HCT116 (cell line): ENCODE measurements at regions not wholly inside any gene's neighbourhood (a gene's known extent, or its start where the extent isn't known, plus 50 kb on each side); places are given as distances from the start of the nearest gene placed in this dataset.

ENCODE experiments used
- ATAC-seq: fragments of 200-7000 bp; cut with Tn5 transposase; 2 replicates; pipeline ENCODE4 v1.9.1; 2020; ENCODE audit warnings: mild to moderate bottlenecking, moderate library complexity
- BruUV-seq: library from RNA; stranded (reverse); fragments of 400-500 nt; replicated peaks from 2 replicates; lab custom pipeline; 2021; lab: Mats Ljungman, UMichigan
- CTCF ChIA-PET: fragments of 300-600 bp; sonication (Branson Sonifier 250); formaldehyde crosslinking; loops from one replicate; lab custom pipeline; 2021; ENCODE audit warnings: antibody characterized with exemption; lab: Charles Lee
- POLR2A ChIA-PET: fragments of 300-600, 350-600 bp; sonication (Branson Sonifier 250); formaldehyde crosslinking; loops from one replicate; lab custom pipeline; 2021; ENCODE audit warnings: antibody characterized with exemption; lab: Charles Lee
- RAD21 ChIA-PET, 2 experiments: fragments of 300-600 bp; sonication (Branson Sonifier 250); formaldehyde crosslinking; loops; one replicate each; lab custom pipeline; 2023; ENCODE audit warnings: low total read pairs in 2 of 2; ENCODE audit not compliant: uncharacterized antibody in 2 of 2, unreplicated experiment in 2 of 2, low non-redundant PET in 1 of 2; lab: Charles Lee
- DNase-seq: peaks from one replicate; pipeline ENCODE4 v3.0.0-alpha.2; 2010; ENCODE audit warnings: low read depth, low spot score
- H2AFZ ChIP-seq: fragments of 200-600 bp; shearing (Covaris generic), sonication (generic); 2 replicates; pipeline ENCODE4 v1.6.1; 2017; ENCODE audit warnings: low read depth, mixed run types, mixed read lengths, antibody characterized with exemption, low read length; ENCODE audit not compliant: poor library complexity, severe bottlenecking
- H3K27ac ChIP-seq: 2 replicates; pipeline ENCODE4 v1.5.1; 2012; ENCODE audit warnings: low read depth, low read length
- H3K27me3 ChIP-seq: fragments of 200-600 bp; sonication (generic); 2 replicates; pipeline ENCODE4 v1.6.1; 2016; ENCODE audit warnings: mixed run types, low read length, mixed read lengths; ENCODE audit not compliant: insufficient read depth
- H3K36me3 ChIP-seq, 2 experiments: fragments of 200-500 bp in 1 of 2; fragments of 200-600 bp in 1 of 2; sonication (Bioruptor generic) in 1 of 2; sonication (generic) in 1 of 2; 2 replicates each; pipeline versions ENCODE4 v1.5.1 to v1.6.1; 2014 to 2016; ENCODE audit warnings: low read length in 2 of 2, inconsistent platforms in 1 of 2, mixed read lengths in 1 of 2, mixed run types in 1 of 2; ENCODE audit not compliant: insufficient read depth in 2 of 2, control insufficient read depth in 1 of 2
- H3K4me1 ChIP-seq, 2 experiments: fragments of 200-600 bp in 1 of 2; sonication (generic) in 1 of 2; 2 replicates each; pipeline versions ENCODE4 v1.5.1 to v1.6.1; 2012 to 2017; ENCODE audit warnings: low read length in 2 of 2, inconsistent platforms in 1 of 2, mild to moderate bottlenecking in 1 of 2, mixed read lengths in 1 of 2, mixed run types in 1 of 2, moderate library complexity in 1 of 2; ENCODE audit not compliant: insufficient read depth in 2 of 2, control insufficient read depth in 1 of 2
- H3K4me2 ChIP-seq: fragments of 200-600 bp; sonication (generic); 2 replicates; pipeline ENCODE4 v1.6.1; 2017; ENCODE audit warnings: mixed run types, low read length, mixed read lengths
- H3K4me3 ChIP-seq, 2 experiments: fragments of 200-600 bp in 1 of 2; sonication (generic) in 1 of 2; replicated peaks in 1 of 2; 2 replicates each; pipeline ENCODE4 v1.5.1; 2011 to 2016; ENCODE audit warnings: low read length in 2 of 2, control low read depth in 1 of 2, low read depth in 1 of 2, mild to moderate bottlenecking in 1 of 2, mixed read lengths in 1 of 2, mixed run types in 1 of 2
- H3K79me2 ChIP-seq: fragments of 200-600 bp; sonication (generic); 2 replicates; pipeline ENCODE4 v1.6.1; 2017; ENCODE audit warnings: mild to moderate bottlenecking, mixed run types, low read length, moderate library complexity, mixed read lengths; ENCODE audit not compliant: insufficient read depth
- H3K9ac ChIP-seq: fragments of 200-600 bp; sonication (generic); 2 replicates; pipeline ENCODE4 v1.6.1; 2016; ENCODE audit warnings: low read length, mixed read lengths
- H3K9me2 ChIP-seq: fragments of 200-600 bp; sonication (generic), shearing (Covaris generic); 2 replicates; pipeline ENCODE4 v1.6.1; 2017; ENCODE audit warnings: mixed run types, mild to moderate bottlenecking, moderate library complexity; ENCODE audit not compliant: insufficient read depth
- H3K9me3 ChIP-seq, 2 experiments: fragments of 200-500 bp in 1 of 2; fragments of 200-600 bp in 1 of 2; sonication (Bioruptor generic) in 1 of 2; sonication (generic) in 1 of 2; 2 replicates each; pipeline ENCODE4 v1.6.1; 2014 to 2017; ENCODE audit warnings: low read length in 2 of 2, mixed read lengths in 2 of 2, inconsistent platforms in 1 of 2, low read depth in 1 of 2, mild to moderate bottlenecking in 1 of 2, mixed run types in 1 of 2, moderate library complexity in 1 of 2; ENCODE audit not compliant: control insufficient read depth in 1 of 2, insufficient read depth in 1 of 2
- H4K20me1 ChIP-seq: fragments of 200-600 bp; sonication (generic), shearing (Covaris generic); 2 replicates; pipeline ENCODE4 v1.6.1; 2017; ENCODE audit warnings: mixed run types, mild to moderate bottlenecking, moderate library complexity; ENCODE audit not compliant: insufficient read depth
- ATF3 ChIP-seq: IDR thresholded peaks from 2 replicates; pipeline ENCODE4 v1.6.1; 2012
- CBX3 ChIP-seq: IDR thresholded peaks from 2 replicates; pipeline ENCODE4 v1.6.1; 2012; ENCODE audit warnings: low read depth
- ELF1 ChIP-seq: IDR thresholded peaks from 2 replicates; pipeline ENCODE4 v1.6.1; 2012; ENCODE audit warnings: low read depth, borderline replicate concordance
- EZH2 ChIP-seq: fragments of 200-600 bp; sonication (generic); IDR thresholded peaks from 2 replicates; pipeline ENCODE4 v1.6.1; 2017; ENCODE audit warnings: antibody characterized with exemption, mixed run types
- EZH2phosphoT487 ChIP-seq: fragments of 200-600 bp; IDR thresholded peaks from 2 replicates; pipeline ENCODE4 v1.6.1; 2018; ENCODE audit warnings: antibody characterized with exemption, borderline replicate concordance
- FOSL1 ChIP-seq: IDR thresholded peaks from 2 replicates; pipeline ENCODE4 v1.6.1; 2012; ENCODE audit warnings: low read depth
- JUND ChIP-seq: IDR thresholded peaks from 2 replicates; pipeline ENCODE4 v1.6.1; 2012
- MAX ChIP-seq: IDR thresholded peaks from 2 replicates; pipeline ENCODE4 v1.6.1; 2012
- POLR2A ChIP-seq: IDR thresholded peaks from 2 replicates; pipeline ENCODE4 v1.7.0; 2011; ENCODE audit warnings: borderline replicate concordance; ENCODE audit not compliant: insufficient read depth, insufficient read length; ENCODE audit errors: extremely low read depth
- RAD21 ChIP-seq: IDR thresholded peaks from 2 replicates; pipeline ENCODE4 v1.6.1; 2012; ENCODE audit warnings: low read depth, mild to moderate bottlenecking
- SIN3A ChIP-seq: IDR thresholded peaks from 2 replicates; pipeline ENCODE4 v1.6.1; 2012; ENCODE audit warnings: low read depth
- SP1 ChIP-seq: IDR thresholded peaks from 2 replicates; pipeline ENCODE4 v1.6.1; 2012; ENCODE audit warnings: low read depth
- SRF ChIP-seq: IDR thresholded peaks from 2 replicates; pipeline ENCODE4 v1.6.1; 2012; ENCODE audit warnings: low read depth
- TCF7L2 ChIP-seq: IDR thresholded peaks from 2 replicates; pipeline ENCODE4 v1.7.0; 2011; ENCODE audit warnings: borderline replicate concordance, inconsistent platforms; ENCODE audit not compliant: insufficient read depth, insufficient read length; ENCODE audit errors: extremely low read depth
- YY1 ChIP-seq: IDR thresholded peaks from 2 replicates; pipeline ENCODE4 v1.6.1; 2011; ENCODE audit warnings: low read length, low read depth, moderate library complexity, mild to moderate bottlenecking; ENCODE audit not compliant: insufficient replicate concordance; ENCODE audit errors: extremely low read depth
- ZBTB33 ChIP-seq: IDR thresholded peaks from 2 replicates; pipeline ENCODE4 v1.6.1; 2011; ENCODE audit warnings: mild to moderate bottlenecking, low read length, moderate library complexity; ENCODE audit not compliant: insufficient replicate concordance; ENCODE audit errors: extremely low read depth
- ZNF274 ChIP-seq: fragments of 200-500 bp; sonication (Bioruptor generic); IDR thresholded peaks from 2 replicates; pipeline ENCODE4 v1.6.1; 2014; ENCODE audit warnings: mild to moderate bottlenecking, low read depth, low read length, inconsistent platforms
- intact Hi-C: fragments of 100-400 bp; cut with micrococcal nuclease; formaldehyde crosslinking; loops from 2 replicates; pipeline ENCODE4 v1.10.0; 2022

GRCh38 chr1:14538335-14538734 is 60.1 kb upstream of the KAZN start (continued):
- TF ChIP-seq CBX3 (no peak), ZBTB33 (no peak)
- TF ChIP-seq, all 23 proteins: peak for 2

- no TSS peak for BruUV-seq
These were observed 59.2 kb upstream of the KAZN start for GRCh38 chr1:14539309-14539708.

More at GRCh38 chr1:14539309-14539708, 59.2 kb upstream of the KAZN start:
- intact Hi-C loops, result no loop called here
- no peaks in the 10 kb centered on the region for H3K9me2 ChIP-seq
- no peaks in the 10 kb centered on the region for H3K9me3 ChIP-seq
- no peaks in the 10 kb centered on the region for H4K20me1 ChIP-seq
- ChIA-PET POLR2A (no interaction called here), CTCF (no interaction called here), RAD21 (no interaction called here)
- H2AFZ ChIP-seq, result no peak overlapping the region
- H3K4me1 ChIP-seq, result no peaks in the 10 kb centered on the region
- H3K9ac ChIP-seq, result no peak overlapping the region
- ATAC-seq (no peak), DNase-seq (no peak)
- H3K4me2 ChIP-seq, result no peak overlapping the region
- H3K79me2 ChIP-seq, result no peaks in the 10 kb centered on the region
- H3K27me3 ChIP-seq, result peaks cover 48% of the 10 kb centered on the region
- H3K27ac ChIP-seq, result no peak overlapping the region
- TF ChIP-seq ZBTB33 (no peak), ATF3 (no peak), ELF1 (no peak), FOSL1 (no peak), RAD21 (no peak), SRF (no peak), CBX3 (no peak), ZNF274 (no peak), JUND (no peak), POLR2A (no peak), SP1 (no peak), SIN3A (no peak), YY1 (no peak), EZH2phosphoT487 (no peak), TCF7L2 (no peak), MAX (no peak), EZH2 (no peak)
- H3K4me3 ChIP-seq, result no peak overlapping the region
- H3K36me3 ChIP-seq, result no peaks in the 10 kb centered on the region
